H9 (cell line): ENCODE measurements at regions not wholly inside any gene's neighbourhood (a gene's known extent, or its start where the extent isn't known, plus 50 kb on each side); places are given as distances from the start of the nearest gene placed in this dataset.

Experiments used
- DNase-seq: peaks from one replicate; pipeline ENCODE4 v3.0.0-alpha.2; 2017
- H2AFZ ChIP-seq: one replicate; pipeline ENCODE4 v1.6.1; 2013; ENCODE audit warnings: mild to moderate bottlenecking, low read length, control low read depth, moderate library complexity
- H2AK5ac ChIP-seq: 2 replicates; pipeline ENCODE4 v1.6.1; 2013; ENCODE audit warnings: low read length, control low read depth, mixed read lengths; ENCODE audit not compliant: insufficient read length
- H2BK120ac ChIP-seq: one replicate; pipeline ENCODE4 v1.6.1; 2013; ENCODE audit warnings: low read depth, mild to moderate bottlenecking, low read length, control low read depth, inconsistent platforms; ENCODE audit not compliant: poor library complexity, severe bottlenecking
- H2BK12ac ChIP-seq: 2 replicates; pipeline ENCODE4 v1.6.1; 2013; ENCODE audit warnings: low read length, control low read depth, mixed read lengths, low read depth; ENCODE audit not compliant: insufficient read length
- H2BK15ac ChIP-seq: 2 replicates; pipeline ENCODE4 v1.6.1; 2013; ENCODE audit warnings: low read depth, low read length, control low read depth
- H2BK20ac ChIP-seq: one replicate; pipeline ENCODE4 v1.6.1; 2013; ENCODE audit warnings: low read depth, mild to moderate bottlenecking, low read length, control low read depth, inconsistent platforms; ENCODE audit not compliant: poor library complexity, severe bottlenecking
- H2BK5ac ChIP-seq: 2 replicates; pipeline ENCODE4 v1.6.1; 2013; ENCODE audit warnings: low read length, control low read depth, mixed read lengths; ENCODE audit not compliant: insufficient read length
- H3K14ac ChIP-seq: 2 replicates; pipeline ENCODE4 v1.6.1; 2013; ENCODE audit warnings: low read length, control low read depth; ENCODE audit not compliant: insufficient read depth
- H3K18ac ChIP-seq: 2 replicates; pipeline ENCODE4 v1.6.1; 2013; ENCODE audit warnings: low read depth, mild to moderate bottlenecking, mixed read lengths, low read length, control low read depth; ENCODE audit not compliant: insufficient read length
- H3K23ac ChIP-seq: 2 replicates; pipeline ENCODE4 v1.6.1; 2013; ENCODE audit warnings: low read length, control low read depth, mixed read lengths, low read depth; ENCODE audit not compliant: insufficient read length
- H3K23me2 ChIP-seq: 2 replicates; pipeline ENCODE4 v1.6.1; 2013; ENCODE audit warnings: low read depth, mild to moderate bottlenecking, mixed read lengths, low read length, control low read depth; ENCODE audit not compliant: insufficient read length, poor library complexity, severe bottlenecking
- H3K27ac ChIP-seq: 2 replicates; pipeline ENCODE4 v1.5.1; 2013; ENCODE audit warnings: low read length, control low read depth, mixed read lengths, low read depth; ENCODE audit not compliant: insufficient read length
- H3K27me3 ChIP-seq: 2 replicates; pipeline ENCODE4 v1.6.1; 2013; ENCODE audit warnings: low read length, control low read depth, inconsistent platforms; ENCODE audit not compliant: insufficient read depth
- H3K4ac ChIP-seq: 2 replicates; pipeline ENCODE4 v1.6.1; 2013; ENCODE audit warnings: low read depth, mild to moderate bottlenecking, control low read depth, inconsistent platforms, low read length, moderate library complexity
- H3K4me1 ChIP-seq: 2 replicates; pipeline ENCODE4 v1.6.1; 2013; ENCODE audit warnings: low read length, control low read depth, inconsistent platforms; ENCODE audit not compliant: insufficient read depth
- H3K4me2 ChIP-seq: 2 replicates; pipeline ENCODE4 v1.6.1; 2013; ENCODE audit warnings: low read length, control low read depth, mixed read lengths; ENCODE audit not compliant: insufficient read length, insufficient read depth
- H3K56ac ChIP-seq: 2 replicates; pipeline ENCODE4 v1.6.1; 2013; ENCODE audit warnings: low read depth, mild to moderate bottlenecking, mixed read lengths, low read length, control low read depth; ENCODE audit not compliant: insufficient read length
- H3K79me1 ChIP-seq: 2 replicates; pipeline ENCODE4 v1.6.1; 2013; ENCODE audit warnings: low read depth, mild to moderate bottlenecking, moderate library complexity, low read length, control low read depth, inconsistent platforms; ENCODE audit not compliant: insufficient read depth, poor library complexity, severe bottlenecking
- H3K79me2 ChIP-seq: 2 replicates; pipeline ENCODE4 v1.6.1; 2013; ENCODE audit warnings: low read length, control low read depth, inconsistent platforms; ENCODE audit not compliant: insufficient read depth
- H3K9ac ChIP-seq: 2 replicates; pipeline ENCODE4 v1.6.1; 2013; ENCODE audit warnings: low read length, control low read depth, mixed read lengths; ENCODE audit not compliant: insufficient read length; ENCODE audit errors: extremely low read depth
- H3K9me3 ChIP-seq: one replicate; pipeline ENCODE4 v1.6.1; 2013; ENCODE audit warnings: low read depth, low read length, inconsistent platforms; ENCODE audit not compliant: control insufficient read depth
- H3T11ph ChIP-seq: one replicate; pipeline ENCODE4 v1.6.1; 2013; ENCODE audit warnings: mild to moderate bottlenecking, low read length, control low read depth, inconsistent platforms
- H4K20me1 ChIP-seq: one replicate; pipeline ENCODE4 v1.6.1; 2013; ENCODE audit not compliant: control insufficient read depth, insufficient read length, insufficient read depth
- H4K5ac ChIP-seq: 2 replicates; pipeline ENCODE4 v1.6.1; 2013; ENCODE audit warnings: low read depth, mild to moderate bottlenecking, mixed read lengths, low read length, control low read depth; ENCODE audit not compliant: insufficient read length
- H4K8ac ChIP-seq: replicated peaks from 2 replicates; pipeline ENCODE4 v1.6.1; 2013; ENCODE audit warnings: low read length, control low read depth, mixed read lengths, low read depth; ENCODE audit not compliant: insufficient read length
- H4K91ac ChIP-seq: 2 replicates; pipeline ENCODE4 v1.6.1; 2013; ENCODE audit warnings: low read depth, mild to moderate bottlenecking, moderate library complexity, mixed read lengths, low read length, control low read depth; ENCODE audit not compliant: insufficient read length
- H3K27ac Mint-ChIP-seq, 3 experiments: 2 replicates in 2 of 3; 3 replicates in 1 of 3; pipeline ENCODE4 v1.8.0; 2020 to 2021; ENCODE audit warnings: mixed read lengths in 3 of 3, mild to moderate bottlenecking in 1 of 3, moderate library complexity in 1 of 3
- H3K27me3 Mint-ChIP-seq: 2 replicates; pipeline ENCODE4 v1.8.0; 2021; ENCODE audit warnings: low read depth, mild to moderate bottlenecking, moderate library complexity, mixed read lengths
- H3K36me3 Mint-ChIP-seq, 3 experiments: 2 replicates in 2 of 3; 3 replicates in 1 of 3; pipeline ENCODE4 v1.8.0; 2020 to 2021; ENCODE audit warnings: low read depth in 3 of 3, mixed read lengths in 3 of 3; ENCODE audit not compliant: insufficient read depth in 1 of 3
- H3K4me1 Mint-ChIP-seq, 2 experiments: 2 replicates each; pipeline ENCODE4 v1.8.0; 2020; ENCODE audit warnings: mixed read lengths in 2 of 2
- H3K4me3 Mint-ChIP-seq, 2 experiments: 2 replicates in 1 of 2; 3 replicates in 1 of 2; pipeline ENCODE4 v1.8.0; 2020 to 2021; ENCODE audit warnings: mild to moderate bottlenecking in 2 of 2, mixed read lengths in 2 of 2, moderate library complexity in 1 of 2
- H3K9me3 Mint-ChIP-seq, 2 experiments: 2 replicates in 1 of 2; 3 replicates in 1 of 2; pipeline ENCODE4 v1.8.0; 2020; ENCODE audit warnings: mild to moderate bottlenecking in 2 of 2, mixed read lengths in 2 of 2, moderate library complexity in 1 of 2
- WGBS: extraction: QIAGEN DNeasy Blood & Tissue Kit; methylation state at CpG from one replicate; pipeline ENCODE4 v1.1.7; 2013; ENCODE audit warnings: missing lambda C conversion rate, low lambda C conversion rate, mixed read lengths; ENCODE audit not compliant: insufficient read length; ENCODE audit errors: extremely low coverage; 5-methylcytosine and 5-hydroxymethylcytosine counted together
- TF ChIP-seq, protein P1 (sequence below): fragments of 200-600 bp; sonication (generic); conservative IDR thresholded peaks from 3 replicates; pipeline ENCODE4 v1.8.0; 2021; ENCODE audit warnings: antibody characterized with exemption, mild to moderate bottlenecking

DNA sequence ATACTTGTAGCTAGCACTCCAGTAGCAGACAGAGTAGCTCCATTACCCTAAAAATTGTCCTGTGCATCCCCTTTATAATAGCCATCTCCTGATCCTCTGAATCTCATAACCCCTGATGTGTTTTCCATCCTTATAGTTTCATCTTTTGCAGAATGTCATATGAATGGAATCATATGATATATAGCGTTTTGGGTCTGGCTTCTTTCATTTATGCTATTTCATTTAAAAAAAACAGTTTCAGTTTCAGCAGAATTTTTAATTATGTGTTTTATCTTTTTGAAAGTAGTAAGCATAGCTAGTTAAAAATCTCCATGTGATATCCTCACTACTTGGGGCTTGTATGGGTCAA, 132.7 kb downstream of the KLF13 start:
- Histone ChIP-seq H2BK15ac (no peak overlapping the region), H3T11ph (no peak overlapping the region), H3K23ac (no peak overlapping the region), H4K91ac (no peak overlapping the region), H3K4me1 (no peaks in the 10 kb centered on the region; the same call in 1 of the 2 replicates), H3K23me2 (no peaks in the 10 kb centered on the region), H3K4ac (no peak overlapping the region), H3K18ac (no peak overlapping the region), H4K5ac (no peak overlapping the region), H4K8ac (no peak overlapping the region), H4K20me1 (no peaks in the 10 kb centered on the region), H2BK12ac (no peak overlapping the region), H2BK5ac (no peak overlapping the region), H2BK20ac (no peak overlapping the region), H2AFZ (no peak overlapping the region), H3K14ac (no peak overlapping the region), H2BK120ac (no peak overlapping the region), H2AK5ac (no peak overlapping the region), H3K4me2 (no peak overlapping the region), H3K27me3 (no peaks in the 10 kb centered on the region), H3K56ac (no peak overlapping the region), H3K79me1 (no peaks in the 10 kb centered on the region), H3K9ac (no peak overlapping the region), H3K27ac (no peak overlapping the region), H3K79me2 (no peaks in the 10 kb centered on the region), H3K9me3 (no peaks in the 10 kb centered on the region)
- TF ChIP-seq, protein P1, sequence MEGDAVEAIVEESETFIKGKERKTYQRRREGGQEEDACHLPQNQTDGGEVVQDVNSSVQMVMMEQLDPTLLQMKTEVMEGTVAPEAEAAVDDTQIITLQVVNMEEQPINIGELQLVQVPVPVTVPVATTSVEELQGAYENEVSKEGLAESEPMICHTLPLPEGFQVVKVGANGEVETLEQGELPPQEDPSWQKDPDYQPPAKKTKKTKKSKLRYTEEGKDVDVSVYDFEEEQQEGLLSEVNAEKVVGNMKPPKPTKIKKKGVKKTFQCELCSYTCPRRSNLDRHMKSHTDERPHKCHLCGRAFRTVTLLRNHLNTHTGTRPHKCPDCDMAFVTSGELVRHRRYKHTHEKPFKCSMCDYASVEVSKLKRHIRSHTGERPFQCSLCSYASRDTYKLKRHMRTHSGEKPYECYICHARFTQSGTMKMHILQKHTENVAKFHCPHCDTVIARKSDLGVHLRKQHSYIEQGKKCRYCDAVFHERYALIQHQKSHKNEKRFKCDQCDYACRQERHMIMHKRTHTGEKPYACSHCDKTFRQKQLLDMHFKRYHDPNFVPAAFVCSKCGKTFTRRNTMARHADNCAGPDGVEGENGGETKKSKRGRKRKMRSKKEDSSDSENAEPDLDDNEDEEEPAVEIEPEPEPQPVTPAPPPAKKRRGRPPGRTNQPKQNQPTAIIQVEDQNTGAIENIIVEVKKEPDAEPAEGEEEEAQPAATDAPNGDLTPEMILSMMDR, result no peak
- Mint-ChIP-seq H3K27ac (no peak overlapping the region), H3K4me1 (peaks cover 21 to 31% of the 10 kb centered on the region in 2 experiments), H3K36me3 (no peaks in the 10 kb centered on the region), H3K4me3 (no peak overlapping the region), H3K27me3 (peaks cover 8% of the 10 kb centered on the region), H3K9me3 (no peaks in the 10 kb centered on the region)
- DNase-seq, result no peak
- WGBS, result no CpG with 5 or more reads among the region's 1 CpG
